Endometrium (tissue), 2 donors: ENCODE measurements at regions not wholly inside any gene's neighbourhood (a gene's known extent, or its start where the extent isn't known, plus 50 kb on each side); places are given as distances from the start of the nearest gene placed in this dataset.
"Not testable (repeated sequence)": the region's sequence is repeated elsewhere in the genome, so short reads cannot be mapped to it uniquely, and the experiment has no call there.

ENCODE experiments used
- FAIRE-seq: peaks from 2 replicates; lab custom pipeline; 2012; peaks lifted over from hg19 to GRCh38; lab: Jason Lieb, UNC
- donor health status: control.
- donor health status: control.

DNA sequence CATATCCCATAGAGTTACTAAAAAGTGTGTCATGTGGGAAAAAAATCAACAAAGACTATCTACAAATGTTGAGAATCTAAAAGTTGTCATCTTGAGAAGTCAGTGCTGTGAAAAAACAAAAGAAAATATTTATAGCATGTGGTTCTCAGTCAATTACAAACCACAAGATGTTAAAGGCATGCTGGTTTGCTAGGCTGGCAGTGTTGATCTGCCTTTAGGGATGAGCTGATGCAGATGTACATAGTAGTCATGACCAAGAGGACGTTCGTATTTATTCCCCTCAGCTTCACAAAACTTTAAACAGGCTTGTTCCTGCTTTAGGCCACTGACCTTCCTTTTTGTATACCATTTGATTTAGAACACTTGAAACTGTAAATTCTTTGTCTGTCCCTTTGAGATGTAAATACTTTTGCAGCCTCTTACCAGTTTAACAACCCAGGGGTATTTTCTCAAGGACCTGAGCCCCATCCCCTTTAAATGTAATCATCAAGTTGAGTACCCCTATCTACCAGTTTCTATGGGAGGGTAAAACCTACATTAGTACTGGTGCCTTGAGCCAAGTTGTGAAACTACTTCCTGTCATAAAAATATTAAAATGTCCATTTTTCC, 446.6 kb downstream of the KCNJ18 start:
- FAIRE-seq = no peak

DNA sequence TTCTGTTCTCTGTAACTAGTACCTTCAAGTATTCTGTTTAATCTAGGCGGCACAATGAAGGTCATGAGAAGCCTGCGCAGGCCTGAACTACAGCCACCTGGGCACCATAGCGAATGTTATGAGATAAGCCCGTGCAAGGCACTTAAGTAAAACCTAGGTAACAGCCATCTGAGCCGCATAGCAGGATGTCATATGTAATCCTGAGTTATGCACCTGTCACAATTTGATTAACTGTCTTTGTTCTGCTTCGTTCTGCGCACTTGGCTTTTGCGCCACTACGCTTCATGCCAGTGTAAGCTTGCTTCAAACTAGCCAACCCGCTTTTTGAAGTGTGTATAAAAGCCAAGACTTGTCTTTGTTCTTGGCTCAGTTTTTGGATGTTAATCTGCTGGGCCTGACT, 449.8 kb downstream of the KCNJ18 start:
- FAIRE-seq = no peak

DNA sequence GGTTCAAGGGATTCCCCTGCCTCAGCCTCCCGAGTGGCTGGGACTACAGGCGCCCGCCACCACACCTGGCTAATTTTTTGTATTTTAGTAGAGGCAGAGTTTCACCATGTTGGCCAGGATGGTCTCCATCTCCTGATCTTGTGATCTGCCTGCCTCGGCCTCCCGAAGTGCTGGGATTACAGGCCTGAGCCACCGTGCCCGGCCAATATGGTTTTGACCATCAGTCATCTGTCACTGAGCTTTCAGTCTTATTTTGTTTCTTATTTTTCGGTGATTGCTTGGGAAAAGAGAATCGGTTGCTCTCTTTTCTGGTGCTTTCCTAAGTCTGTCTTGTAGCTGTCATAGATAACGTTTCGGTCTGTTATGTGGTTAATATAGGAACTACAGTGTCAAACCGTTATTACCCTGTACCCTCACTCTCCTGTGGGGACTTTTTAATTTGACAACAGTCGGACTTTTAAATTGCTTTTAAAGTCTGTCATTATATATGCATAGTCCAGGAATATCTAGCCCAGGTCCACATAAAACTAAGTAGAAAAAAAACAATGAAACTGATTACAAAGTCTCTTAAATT, 453.4 kb downstream of the KCNJ18 start:
- FAIRE-seq = no peak

DNA sequence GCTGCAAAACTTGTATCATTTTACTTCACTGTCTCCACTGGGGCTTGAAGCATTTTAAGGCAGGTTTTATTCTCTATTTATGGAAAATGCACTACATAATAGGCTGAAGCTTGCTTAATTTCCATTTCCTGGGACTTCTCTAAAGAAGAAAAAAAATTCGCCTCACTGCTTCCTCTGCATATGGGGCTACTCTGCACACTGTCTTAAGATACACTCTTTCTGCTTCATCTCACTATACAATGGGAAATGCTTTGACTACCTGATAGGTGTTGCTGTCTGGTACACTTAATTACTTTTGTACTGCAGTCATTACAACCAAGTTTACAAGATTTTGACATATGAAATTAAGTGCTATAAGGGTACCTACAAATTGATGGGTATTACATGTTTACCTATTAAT, 466.0 kb downstream of the KCNJ18 start:
- FAIRE-seq = no peak

DNA sequence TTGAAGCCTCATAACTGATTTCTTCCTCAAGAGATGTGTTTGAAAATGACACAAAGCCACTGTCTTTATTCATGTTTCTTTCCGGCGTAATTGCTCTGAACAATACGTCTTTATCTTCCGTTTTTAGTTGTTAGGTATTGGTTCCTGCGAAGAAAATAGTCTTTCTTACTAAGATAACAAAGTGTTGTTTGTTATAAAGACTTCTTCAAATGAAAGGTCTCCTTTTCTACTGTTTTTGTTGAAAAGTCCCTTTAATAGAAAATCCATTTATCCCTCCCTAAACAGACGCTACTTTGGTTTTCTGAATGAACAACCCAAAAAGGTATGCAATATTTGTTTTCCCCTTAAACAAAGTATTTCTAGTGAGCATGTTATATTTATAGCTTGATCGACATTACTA, 469.1 kb downstream of the KCNJ18 start:
- FAIRE-seq = no peak

DNA sequence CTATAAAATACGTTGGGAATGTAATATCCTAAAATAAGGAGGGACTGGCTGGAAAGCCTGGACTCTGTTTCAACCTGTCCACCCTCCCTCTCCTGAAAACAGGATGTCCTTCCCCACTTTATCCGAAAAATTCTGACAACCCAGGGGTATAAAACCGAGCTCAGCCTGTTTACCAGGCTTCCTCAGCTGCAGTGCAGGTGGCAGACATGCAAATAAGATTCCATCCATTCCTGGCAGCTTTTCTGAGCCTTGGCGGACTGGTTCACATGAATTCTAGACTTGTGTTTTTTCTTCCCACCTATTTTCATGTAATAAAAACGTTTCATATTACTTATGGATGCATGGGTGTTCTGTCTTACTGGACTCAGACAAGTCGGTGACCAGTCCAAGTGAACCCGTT, 479.3 kb downstream of the KCNJ18 start:
- FAIRE-seq = no peak

DNA sequence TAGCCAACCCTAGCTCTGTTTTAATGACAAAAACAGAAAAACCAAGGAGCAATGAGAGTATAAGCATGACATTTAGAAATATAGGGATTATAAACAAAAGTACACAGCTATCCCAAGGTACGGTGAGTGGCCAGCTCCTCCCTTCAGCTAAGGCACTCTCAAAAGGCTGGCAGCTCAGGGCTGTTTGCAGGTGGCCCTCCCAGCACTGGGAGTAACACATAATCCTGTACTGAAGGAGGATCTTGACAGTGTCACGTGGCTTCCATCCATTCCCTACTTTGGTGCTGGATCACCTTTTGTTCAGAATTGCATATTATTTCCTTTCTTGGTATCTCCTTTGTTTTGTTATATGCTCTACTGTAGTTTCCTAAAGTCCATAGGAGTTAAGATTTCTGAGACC, 500.8 kb downstream of the KCNJ18 start:
- FAIRE-seq = no peak

DNA sequence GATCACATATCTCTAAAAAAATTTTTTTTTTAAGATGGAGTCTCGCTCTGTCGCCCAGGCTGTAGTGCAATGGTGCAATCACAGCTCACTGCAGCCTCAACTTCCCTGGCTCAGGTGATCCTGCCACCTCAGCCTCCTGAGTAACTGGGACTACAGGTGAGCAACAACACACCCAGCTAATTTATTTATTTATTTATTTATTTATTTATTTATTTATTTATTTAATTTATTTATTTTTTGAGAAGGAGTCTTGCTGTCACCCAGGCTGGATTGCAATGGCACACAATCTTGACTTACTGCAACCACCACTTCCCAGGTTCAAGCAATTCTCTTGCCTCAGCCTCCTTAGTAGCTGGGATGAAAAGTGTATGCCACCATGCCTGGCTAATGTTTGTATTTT, 507.9 kb downstream of the KCNJ18 start:
- FAIRE-seq = not testable (repeated sequence)

DNA sequence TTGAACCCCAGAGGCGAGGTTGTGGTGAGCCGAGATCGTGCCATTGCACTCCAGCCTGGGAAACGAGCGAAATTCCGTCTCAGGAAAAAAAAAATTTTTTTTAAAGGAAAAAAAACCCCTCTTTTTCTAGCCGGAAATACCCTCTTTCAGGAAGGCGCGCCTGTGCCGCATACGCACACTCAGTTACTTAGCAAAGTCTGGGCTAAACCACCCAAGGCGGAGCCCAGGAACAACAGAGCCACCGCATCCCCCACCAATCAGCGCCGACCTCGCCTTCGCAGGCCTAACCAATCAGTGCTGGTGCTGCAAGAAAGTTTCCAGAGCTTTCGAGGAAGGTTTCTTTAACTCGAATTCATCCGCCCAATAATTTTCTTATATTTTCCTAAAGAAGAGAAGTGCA, 510.4 kb downstream of the KCNJ18 start:
- FAIRE-seq = no peak

DNA sequence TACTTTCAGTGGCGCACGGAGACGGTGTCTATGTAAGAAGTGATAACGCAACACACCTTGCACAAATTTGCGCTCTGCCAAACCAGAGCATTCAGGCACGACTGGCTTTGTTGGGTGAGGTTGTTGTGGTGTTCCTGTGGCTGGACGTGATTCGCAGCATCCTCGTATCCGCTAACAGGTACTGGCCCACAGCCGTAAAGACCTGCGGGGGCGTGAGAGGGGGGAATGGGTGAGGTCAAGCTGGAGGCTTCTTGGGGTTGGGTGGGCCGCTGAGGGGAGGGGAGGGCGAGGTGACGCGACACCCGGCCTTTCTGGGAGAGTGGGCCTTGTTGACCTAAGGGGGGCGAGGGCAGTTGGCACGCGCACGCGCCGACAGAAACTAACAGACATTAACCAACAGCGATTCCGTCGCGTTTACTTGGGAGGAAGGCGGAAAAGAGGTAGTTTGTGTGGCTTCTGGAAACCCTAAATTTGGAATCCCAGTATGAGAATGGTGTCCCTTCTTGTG, 510.9 kb downstream of the KCNJ18 start:
- no peak for FAIRE-seq

DNA sequence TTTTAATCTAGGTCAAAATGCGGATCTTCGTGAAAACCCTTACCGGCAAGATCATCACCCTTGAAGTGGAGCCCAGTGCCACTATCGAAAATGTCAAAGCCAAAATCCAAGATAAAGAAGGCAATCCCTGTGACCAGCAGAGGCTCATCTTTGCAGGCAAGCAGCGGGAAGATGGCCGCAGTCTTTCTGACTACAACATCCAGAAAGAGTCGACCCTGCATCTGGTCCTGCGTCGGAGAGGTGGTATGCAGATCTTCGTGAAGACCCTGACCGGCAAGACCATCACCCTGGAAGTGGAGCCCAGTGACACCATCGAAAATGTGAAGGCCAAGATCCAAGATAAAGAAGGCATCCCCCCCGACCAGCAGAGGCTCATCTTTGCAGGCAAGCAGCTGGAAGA, 511.8 kb downstream of the KCNJ18 start:
- not testable (repeated sequence) for FAIRE-seq

DNA sequence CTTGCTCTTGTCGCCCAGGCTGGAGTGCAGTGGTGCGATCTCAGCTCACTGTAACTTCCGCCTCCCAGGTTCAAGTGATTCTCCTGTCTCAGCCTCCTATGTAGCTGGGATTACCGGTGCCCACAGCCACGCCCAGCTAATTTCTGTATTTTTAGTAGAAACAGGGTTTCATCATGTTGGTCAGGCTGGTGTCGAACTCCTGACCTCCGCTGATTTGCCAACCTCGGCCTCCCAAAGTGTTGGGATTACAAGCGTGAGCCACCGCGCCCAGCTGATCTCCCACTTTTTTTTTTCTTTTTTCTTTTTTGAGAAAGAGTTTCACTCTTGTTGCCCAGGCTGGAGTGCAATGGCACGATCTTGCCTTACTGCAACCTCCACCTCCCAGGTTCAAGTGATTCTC, 517.9 kb downstream of the KCNJ18 start:
- not testable (repeated sequence) for FAIRE-seq

DNA sequence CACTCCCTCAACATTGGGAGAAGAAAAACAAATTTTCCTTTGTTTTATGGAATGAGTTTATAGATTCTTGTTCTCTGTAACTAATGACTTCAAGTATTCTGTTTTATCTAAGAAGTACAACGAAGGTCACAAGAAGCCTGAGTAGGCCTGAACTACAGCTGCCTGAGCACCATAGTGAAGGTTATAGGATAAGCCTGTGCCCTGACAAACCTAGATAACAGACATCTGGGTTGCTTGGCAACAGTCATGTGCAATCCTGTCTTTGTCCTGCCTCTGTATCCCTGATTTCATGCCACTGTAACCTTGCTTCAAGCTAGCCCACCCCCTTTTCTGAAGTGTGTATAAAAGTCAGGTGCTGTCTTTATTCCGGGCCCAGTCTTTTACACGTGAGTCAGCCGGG, 520.8 kb downstream of the KCNJ18 start:
- not testable (repeated sequence) for FAIRE-seq

DNA sequence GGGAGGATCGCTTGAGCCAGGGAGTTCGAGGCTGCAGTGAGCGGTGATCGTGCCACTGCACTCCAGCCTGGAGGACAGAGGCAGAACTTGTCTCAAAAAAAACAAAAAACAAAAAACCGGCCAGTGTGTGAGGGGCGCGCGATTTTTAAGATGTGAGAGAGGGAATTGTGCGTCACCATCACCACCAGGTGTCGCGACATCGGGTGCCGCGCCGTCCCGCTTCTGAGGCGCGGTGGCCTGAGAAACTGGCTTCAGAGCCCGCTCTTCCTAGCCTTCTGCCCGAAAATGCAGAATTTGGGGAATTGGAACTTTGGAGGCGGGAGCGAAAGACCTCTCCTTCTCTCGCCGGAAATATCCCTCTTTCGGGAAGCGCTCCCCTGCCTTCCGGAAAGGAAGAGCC, 524.8 kb downstream of the KCNJ18 start:
- FAIRE-seq = no peak

DNA sequence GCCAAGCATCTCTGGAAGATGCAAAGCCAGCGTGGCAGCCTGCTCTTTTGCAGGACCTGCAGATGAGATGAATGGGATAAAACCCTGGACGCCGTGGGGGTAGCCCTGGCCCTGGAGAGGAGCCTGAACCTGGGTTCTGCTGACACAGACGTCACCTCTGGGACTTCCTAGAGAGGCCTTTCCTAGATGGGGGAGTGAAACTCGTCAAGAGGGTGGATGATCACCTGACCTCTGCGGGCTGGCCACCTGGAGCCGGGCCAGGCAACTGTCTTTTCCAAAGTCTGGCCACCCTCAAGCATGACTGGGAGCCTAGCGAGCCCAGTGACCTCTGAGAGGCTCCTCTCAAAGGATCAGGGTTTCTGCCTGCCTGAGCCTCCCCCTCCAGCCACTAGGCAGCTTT, 529.0 kb downstream of the KCNJ18 start:
- FAIRE-seq = no peak

DNA sequence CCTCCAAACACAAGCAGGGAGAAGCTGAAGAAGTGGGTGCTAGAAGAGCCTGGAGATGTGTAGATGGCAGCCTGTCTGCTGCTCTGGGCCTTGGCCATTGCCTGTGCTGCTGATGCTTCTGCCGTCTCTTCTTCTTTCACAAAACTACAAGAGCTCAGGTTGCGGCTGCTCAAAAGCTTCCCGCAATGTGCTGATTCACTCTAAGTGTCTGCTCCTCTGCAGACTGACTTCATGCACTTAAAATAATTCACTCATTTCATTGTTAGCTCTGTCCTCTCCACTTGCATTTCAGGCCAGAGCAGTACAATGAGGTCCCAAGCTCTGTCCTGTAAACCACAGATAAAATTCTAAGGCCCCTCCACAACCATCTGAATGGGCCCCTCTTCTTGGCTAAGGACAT, 534.2 kb downstream of the KCNJ18 start:
- not testable (repeated sequence) for FAIRE-seq

DNA sequence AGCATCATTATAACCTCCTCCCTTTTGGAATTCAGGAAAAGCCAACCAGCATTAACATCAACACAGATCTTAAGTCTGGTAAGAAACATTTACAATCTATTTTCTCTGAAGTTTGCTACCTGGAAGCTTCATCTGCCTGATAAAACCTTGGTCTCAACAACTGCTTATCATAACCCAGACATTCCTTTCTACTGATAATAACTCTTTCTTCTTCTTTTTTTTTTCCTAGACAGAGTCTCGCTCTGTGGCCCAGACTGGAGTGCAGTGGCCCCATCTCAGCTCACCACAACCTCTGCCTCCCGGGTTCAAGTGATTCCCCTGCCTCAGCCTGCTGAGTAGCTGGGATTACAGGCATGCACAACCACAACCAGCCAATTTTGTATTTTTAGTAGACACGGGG, 534.6 kb downstream of the KCNJ18 start:
- not testable (repeated sequence) for FAIRE-seq

DNA sequence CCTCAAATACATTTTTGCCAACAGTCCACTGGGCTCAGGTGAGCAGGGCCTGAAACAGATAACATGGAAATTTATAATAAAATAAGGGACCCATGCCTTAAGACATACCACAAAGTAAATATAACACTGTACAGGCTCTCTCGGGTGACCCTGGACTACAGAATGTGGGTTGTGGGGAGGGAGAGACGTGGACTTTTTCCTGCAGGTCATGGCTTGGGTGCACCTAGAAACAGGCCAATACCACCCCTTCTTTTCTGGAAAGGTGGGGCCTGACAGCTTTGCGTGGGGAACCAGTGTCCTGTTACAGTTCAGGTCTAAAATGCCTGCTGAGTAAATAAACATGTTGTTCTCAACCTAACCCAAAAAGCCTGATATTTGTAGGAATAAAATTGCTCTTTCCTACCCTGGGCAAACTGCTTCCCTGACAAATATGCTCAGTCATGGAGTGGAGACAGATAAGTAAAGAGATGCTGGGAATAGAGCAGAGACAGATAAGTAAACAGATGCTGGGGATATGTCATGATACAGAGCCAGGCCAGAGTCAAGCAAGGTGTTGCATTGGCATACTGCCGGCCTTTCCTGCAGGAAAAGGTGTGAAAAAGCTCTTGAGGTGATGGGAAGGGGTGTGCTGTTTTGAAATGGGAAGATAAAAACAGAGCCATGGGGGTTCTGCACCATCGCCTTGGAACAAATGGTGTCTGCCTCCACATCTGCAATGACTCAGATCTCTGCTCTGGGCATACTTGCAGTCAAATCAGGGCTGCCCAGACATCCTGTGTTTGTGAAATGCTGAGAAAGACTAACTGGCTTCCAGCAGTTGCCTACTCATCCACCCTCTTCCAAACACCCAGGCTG, 535.6 kb downstream of the KCNJ18 start:
- FAIRE-seq = not testable (repeated sequence)

DNA sequence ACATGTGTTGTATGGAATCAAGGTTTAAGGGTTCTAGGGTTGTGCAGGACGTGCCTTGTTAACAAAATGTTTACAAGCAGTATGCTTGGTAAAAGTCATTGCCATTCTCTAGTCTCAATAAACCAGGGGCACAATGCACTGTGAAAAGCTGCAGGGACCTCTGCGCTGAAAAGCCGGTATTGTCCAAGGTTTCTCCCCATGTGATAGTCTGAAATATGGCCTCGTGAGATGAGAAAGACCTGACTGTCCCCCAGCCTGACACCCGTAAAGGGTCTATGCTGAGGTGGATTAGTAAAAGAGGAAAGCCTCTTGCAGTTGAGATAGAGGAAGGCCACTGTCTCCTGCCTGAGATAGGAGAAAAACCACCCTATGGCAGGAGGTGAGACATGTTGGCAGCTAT, 537.5 kb downstream of the KCNJ18 start:
- FAIRE-seq = not testable (repeated sequence)

DNA sequence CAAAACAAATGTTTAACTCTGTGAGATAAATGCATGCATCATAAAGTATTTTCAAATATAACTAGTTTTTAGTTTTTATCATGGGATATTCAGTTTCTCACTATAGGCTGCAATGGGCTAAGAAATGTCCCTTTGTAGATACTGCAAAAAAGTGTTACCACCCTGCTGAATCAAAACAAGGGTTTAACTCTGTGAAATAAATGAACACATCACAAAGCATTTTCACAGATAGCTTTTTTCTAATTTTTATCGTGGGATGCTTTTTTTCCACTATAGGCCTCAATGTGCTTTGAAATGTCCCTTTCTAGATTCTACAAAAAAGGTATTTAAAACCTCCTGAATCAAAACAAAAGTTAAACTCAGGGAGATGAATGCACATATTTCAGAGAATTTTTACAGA, 541.1 kb downstream of the KCNJ18 start:
- FAIRE-seq = no peak

DNA sequence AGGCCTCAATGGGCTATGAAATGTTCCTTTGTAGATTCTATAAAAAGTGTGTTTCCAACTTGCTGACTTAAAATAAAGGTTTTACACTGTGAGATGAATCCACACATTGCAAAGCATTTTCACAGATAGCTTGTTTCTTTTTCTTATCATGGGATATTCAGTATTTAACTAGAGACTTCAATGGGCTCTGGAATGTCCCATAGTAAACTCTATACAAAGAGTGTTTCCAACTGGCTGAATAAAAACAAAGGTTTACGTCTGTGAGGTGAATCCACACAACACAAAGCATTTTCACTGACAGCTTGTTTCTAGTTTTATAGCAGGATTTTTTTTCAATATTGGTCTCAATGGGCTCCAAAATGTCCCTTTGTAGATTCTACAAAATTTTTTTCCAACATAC, 550.1 kb downstream of the KCNJ18 start:
- no peak for FAIRE-seq

DNA sequence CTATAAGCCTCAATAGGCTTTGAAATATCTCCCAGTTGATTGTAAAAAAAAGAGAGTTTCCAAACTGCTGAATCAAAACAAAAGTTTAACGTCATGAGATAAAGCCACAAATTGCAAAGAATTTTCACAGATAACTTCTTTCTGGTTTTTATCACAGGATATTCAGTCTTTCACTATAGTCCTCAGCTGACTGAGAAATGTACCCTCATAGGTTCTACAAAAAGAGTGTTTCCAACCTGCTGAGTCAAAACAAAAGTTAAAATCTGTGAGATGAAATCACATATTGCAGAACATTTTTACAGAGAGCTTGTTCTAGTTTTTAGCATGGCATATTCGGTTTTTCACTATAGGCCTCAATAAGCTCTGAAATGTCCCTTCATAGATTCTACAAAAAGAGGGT, 559.2 kb downstream of the KCNJ18 start:
- no peak for FAIRE-seq

DNA sequence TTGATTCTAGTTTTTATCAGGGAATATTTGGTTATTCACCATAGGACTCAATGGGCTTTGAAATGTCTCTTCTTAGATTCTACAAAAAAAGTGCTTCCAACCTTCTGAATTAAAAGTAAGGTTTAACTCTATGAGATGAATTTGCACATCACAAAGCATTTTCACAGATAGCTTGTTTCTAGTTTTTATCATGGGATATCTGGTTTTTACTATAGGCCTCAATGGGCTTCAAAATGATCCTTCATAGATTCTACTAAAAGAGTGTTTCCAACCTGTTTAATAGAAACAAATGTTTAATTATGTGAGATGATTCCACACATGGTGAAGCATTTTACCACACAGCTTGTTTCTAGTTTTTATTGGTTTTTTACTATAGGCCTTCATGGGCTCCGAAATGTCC, 560.7 kb downstream of the KCNJ18 start:
- FAIRE-seq = no peak
